ENCODE measurements at regions not wholly inside any gene's neighbourhood (a gene's known extent, or its start where the extent isn't known, plus 50 kb on each side); places are given as distances from the start of the nearest gene placed in this dataset.

DNA sequence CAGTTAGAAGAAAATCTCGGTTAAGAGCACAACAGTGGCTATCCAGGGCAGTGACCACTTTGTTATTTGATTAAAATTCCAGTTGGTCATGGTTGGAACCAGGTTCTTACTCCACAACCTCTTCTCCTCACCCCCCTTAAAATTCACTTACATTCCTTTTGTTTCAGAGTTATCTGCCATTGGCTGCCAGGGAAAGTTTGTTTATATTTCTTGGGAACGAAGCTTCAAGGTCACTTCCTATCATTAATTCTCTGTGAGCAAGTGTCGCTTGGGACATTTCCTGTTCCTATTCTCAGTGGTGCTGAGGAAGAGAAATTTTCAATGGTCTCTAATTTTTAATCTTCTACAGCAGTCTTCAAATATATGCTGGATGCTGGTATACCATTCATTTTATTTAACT lies 121.1 kb upstream of the COL21A1 start:
- no peak for TF ChIP-seq ZNF274 (IDR thresholded peaks at IDR 0.05; ENCODE audit: low read depth, low read length)
- no peak for TF ChIP-seq SUZ12 (IDR thresholded peaks at IDR 0.05; ENCODE audit: extremely low read depth, insufficient read depth, insufficient read length)
- TF ChIP-seq YY1 (IDR thresholded peaks at IDR 0.05; ENCODE audit: insufficient read depth, insufficient read length), result no peak
- no peaks in the 10 kb centered on the region for H3K36me3 ChIP-seq (ENCODE audit: insufficient read depth, insufficient read length, low read length)
- H3K4me3 ChIP-seq (ENCODE audit: insufficient read length, low read depth), result no peak overlapping the region
- H3K9ac ChIP-seq (ENCODE audit: insufficient read length, low read depth), result no peak overlapping the region
- no peak for DNase-seq (ENCODE audit: low read depth, low spot score)
- H3K4me1 ChIP-seq (ENCODE audit: insufficient read depth, insufficient read length), result no peaks in the 10 kb centered on the region
- no peaks in the 10 kb centered on the region for H3K27me3 ChIP-seq (ENCODE audit: insufficient read depth, insufficient read length)
- no peaks in the 10 kb centered on the region for H3K9me3 ChIP-seq (ENCODE audit: insufficient read depth, low read length)

DNA sequence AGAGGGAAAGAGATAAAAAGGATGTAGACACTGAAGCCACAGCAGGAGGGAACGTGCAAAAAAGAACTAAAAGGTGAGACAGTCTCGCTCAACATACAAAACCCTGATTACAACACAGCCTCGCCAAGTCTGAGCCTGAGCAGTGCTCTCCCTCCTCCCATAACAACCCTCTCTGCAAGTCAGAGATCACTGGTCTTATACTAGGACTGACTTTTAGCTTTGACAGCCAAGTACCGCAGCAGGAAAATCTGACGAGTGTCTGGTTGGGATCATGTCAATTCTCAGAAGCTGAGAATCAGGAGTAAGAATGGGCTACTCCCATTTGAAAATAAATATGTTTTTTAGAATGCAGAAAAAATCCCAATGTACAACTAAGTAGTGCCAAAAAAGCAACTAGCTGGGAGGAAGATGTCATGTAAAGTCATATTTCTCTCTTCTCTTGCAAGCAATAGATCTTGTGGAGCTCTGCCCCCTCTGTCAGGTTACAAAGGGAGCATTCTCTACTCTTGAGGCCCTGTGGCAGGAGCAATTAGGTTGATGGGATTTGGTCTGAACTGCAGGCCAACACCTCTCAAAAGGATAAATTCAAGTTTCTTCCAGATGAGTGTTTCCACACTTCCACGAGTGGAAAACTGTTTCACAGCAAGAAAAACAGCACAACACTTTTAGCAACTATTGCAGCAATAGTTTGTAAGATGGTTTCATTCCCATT lies 118.9 kb upstream of the COL21A1 start:
- TF ChIP-seq ZNF274 (IDR thresholded peaks at IDR 0.05; ENCODE audit: low read depth, low read length), result no peak
- no peak for TF ChIP-seq SUZ12 (IDR thresholded peaks at IDR 0.05; ENCODE audit: extremely low read depth, insufficient read depth, insufficient read length)
- no peak for TF ChIP-seq YY1 (IDR thresholded peaks at IDR 0.05; ENCODE audit: insufficient read depth, insufficient read length)
- Histone ChIP-seq H3K36me3 (ENCODE audit: insufficient read depth, insufficient read length, low read length) (no peaks in the 10 kb centered on the region), H3K9me3 (ENCODE audit: insufficient read depth, low read length) (no peaks in the 10 kb centered on the region), H3K4me3 (ENCODE audit: insufficient read length, low read depth) (no peak overlapping the region), H3K27me3 (ENCODE audit: insufficient read depth, insufficient read length) (no peaks in the 10 kb centered on the region), H3K9ac (ENCODE audit: insufficient read length, low read depth) (no peak overlapping the region), H3K4me1 (ENCODE audit: insufficient read depth, insufficient read length) (no peaks in the 10 kb centered on the region)
- no peak for DNase-seq (ENCODE audit: low read depth, low spot score)

DNA sequence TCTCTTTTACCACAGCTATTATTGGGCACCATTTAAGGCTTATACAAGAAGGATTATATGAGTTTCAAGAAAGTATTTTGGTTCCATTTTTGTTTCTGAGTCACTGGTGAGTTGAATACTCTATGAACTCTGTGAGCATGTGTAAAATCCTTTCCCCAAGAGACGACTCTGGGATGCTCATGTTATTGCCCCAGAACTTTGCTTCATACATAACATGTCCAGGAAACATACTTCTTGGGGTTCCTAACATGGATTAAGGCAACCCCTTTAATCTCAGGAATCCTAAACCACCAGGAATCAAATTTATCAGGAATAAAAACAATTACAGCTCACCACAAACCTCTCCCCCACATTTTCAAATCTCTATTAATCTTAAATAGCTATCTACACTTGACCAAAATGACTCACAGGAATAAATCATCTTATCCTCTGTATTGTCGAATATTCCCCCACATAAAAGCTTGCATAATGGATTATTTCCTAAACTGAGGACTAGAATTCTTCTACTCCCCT lies 117.5 kb upstream of the COL21A1 start:
- no peaks in the 10 kb centered on the region for H3K9me3 ChIP-seq (ENCODE audit: insufficient read depth, low read length)
- H3K4me3 ChIP-seq (ENCODE audit: insufficient read length, low read depth), result no peak overlapping the region
- H3K36me3 ChIP-seq (ENCODE audit: insufficient read depth, insufficient read length, low read length), result no peaks in the 10 kb centered on the region
- no peaks in the 10 kb centered on the region for H3K4me1 ChIP-seq (ENCODE audit: insufficient read depth, insufficient read length)
- H3K27me3 ChIP-seq (ENCODE audit: insufficient read depth, insufficient read length), result no peaks in the 10 kb centered on the region
- no peak for DNase-seq (ENCODE audit: low read depth, low spot score)
- no peak overlapping the region for H3K9ac ChIP-seq (ENCODE audit: insufficient read length, low read depth)
- TF ChIP-seq YY1 (IDR thresholded peaks at IDR 0.05; ENCODE audit: insufficient read depth, insufficient read length) (no peak), ZNF274 (IDR thresholded peaks at IDR 0.05; ENCODE audit: low read depth, low read length) (no peak), SUZ12 (IDR thresholded peaks at IDR 0.05; ENCODE audit: extremely low read depth, insufficient read depth, insufficient read length) (no peak)

DNA sequence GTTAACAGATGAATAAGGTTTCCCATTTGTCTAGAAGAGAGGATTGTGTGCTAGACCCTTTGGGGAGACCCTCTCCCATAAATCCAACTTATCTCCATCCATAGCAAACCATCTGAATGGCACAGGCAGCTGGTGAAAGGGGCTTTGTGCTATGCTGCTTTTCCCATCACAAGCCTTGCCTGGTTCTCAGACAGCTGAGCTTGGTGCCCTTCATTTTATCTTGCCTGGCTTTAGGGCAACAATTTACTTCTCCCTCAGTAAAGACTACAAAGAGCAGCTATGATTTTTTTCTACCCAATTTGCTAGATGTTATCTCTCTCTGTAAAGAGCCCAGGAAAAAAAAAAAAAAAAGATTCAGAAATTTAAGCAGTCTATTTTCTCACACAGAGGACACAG lies 117.0 kb upstream of the COL21A1 start:
- TF ChIP-seq ZNF274 (IDR thresholded peaks at IDR 0.05; ENCODE audit: low read depth, low read length) (no peak), YY1 (IDR thresholded peaks at IDR 0.05; ENCODE audit: insufficient read depth, insufficient read length) (no peak), SUZ12 (IDR thresholded peaks at IDR 0.05; ENCODE audit: extremely low read depth, insufficient read depth, insufficient read length) (no peak)
- Histone ChIP-seq H3K4me1 (ENCODE audit: insufficient read depth, insufficient read length) (no peaks in the 10 kb centered on the region), H3K9me3 (ENCODE audit: insufficient read depth, low read length) (no peaks in the 10 kb centered on the region), H3K36me3 (ENCODE audit: insufficient read depth, insufficient read length, low read length) (no peaks in the 10 kb centered on the region), H3K27me3 (ENCODE audit: insufficient read depth, insufficient read length) (no peaks in the 10 kb centered on the region), H3K4me3 (ENCODE audit: insufficient read length, low read depth) (no peak overlapping the region), H3K9ac (ENCODE audit: insufficient read length, low read depth) (no peak overlapping the region)
- no peak for DNase-seq (ENCODE audit: low read depth, low spot score)

DNA sequence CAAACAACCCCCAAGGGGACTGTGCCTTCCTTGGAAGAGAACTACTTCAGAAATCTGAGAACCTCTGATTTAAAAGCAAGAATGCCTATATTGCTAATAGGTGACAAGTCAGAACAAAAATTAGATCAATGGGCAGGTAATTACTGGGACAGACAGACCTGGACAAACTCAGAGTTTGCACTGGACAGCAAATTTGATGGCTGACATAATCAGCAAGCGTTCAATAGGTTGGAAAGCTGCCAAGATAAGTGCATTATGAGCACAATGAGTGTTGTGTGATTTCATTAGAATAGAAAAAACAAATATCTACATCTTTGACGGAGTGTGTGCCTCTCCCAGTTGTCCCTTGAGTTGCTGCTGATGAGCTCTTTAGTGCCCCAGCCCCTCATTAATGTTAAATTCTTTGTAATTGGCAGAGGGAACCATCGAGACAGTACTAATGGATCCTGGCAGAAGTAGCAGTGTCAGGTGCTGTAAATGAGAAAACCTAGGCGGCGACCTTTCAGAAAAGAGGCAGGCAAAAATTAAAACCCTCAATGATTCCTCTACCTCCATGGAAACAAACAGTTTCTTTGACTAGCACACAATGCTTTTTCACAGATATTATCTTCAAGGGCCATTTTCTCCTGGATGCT lies 116.5 kb upstream of the COL21A1 start:
- TF ChIP-seq SUZ12 (IDR thresholded peaks at IDR 0.05; ENCODE audit: extremely low read depth, insufficient read depth, insufficient read length) (no peak), ZNF274 (IDR thresholded peaks at IDR 0.05; ENCODE audit: low read depth, low read length) (no peak), YY1 (IDR thresholded peaks at IDR 0.05; ENCODE audit: insufficient read depth, insufficient read length) (no peak)
- Histone ChIP-seq H3K27me3 (ENCODE audit: insufficient read depth, insufficient read length) (no peaks in the 10 kb centered on the region), H3K36me3 (ENCODE audit: insufficient read depth, insufficient read length, low read length) (no peaks in the 10 kb centered on the region), H3K4me1 (ENCODE audit: insufficient read depth, insufficient read length) (no peaks in the 10 kb centered on the region), H3K9me3 (ENCODE audit: insufficient read depth, low read length) (no peaks in the 10 kb centered on the region), H3K4me3 (ENCODE audit: insufficient read length, low read depth) (no peak overlapping the region), H3K9ac (ENCODE audit: insufficient read length, low read depth) (no peak overlapping the region)
- DNase-seq (ENCODE audit: low read depth, low spot score), result no peak

DNA sequence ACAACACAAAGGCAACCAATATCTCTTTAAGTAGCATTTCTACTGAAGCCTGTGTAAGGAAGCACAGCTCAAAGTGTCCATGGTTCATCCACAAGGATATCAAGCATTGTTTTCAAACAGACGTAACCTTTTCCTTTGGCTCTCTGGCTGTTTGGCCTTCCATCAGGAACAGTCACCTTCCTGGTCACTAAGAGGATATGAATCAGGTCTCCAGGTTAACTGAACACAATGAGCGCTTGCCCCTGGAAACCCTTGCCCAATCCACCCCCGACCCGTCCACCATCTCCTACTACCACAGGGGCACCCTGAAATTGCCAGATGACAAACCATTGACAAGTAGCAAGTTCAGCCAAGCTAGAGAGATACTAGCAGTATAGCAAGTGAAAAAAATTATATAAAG lies 114.4 kb upstream of the COL21A1 start:
- no peak for DNase-seq (ENCODE audit: low read depth, low spot score)
- Histone ChIP-seq H3K9me3 (ENCODE audit: insufficient read depth, low read length) (no peaks in the 10 kb centered on the region), H3K9ac (ENCODE audit: insufficient read length, low read depth) (no peak overlapping the region), H3K27me3 (ENCODE audit: insufficient read depth, insufficient read length) (no peaks in the 10 kb centered on the region), H3K4me3 (ENCODE audit: insufficient read length, low read depth) (no peak overlapping the region), H3K4me1 (ENCODE audit: insufficient read depth, insufficient read length) (no peaks in the 10 kb centered on the region), H3K36me3 (ENCODE audit: insufficient read depth, insufficient read length, low read length) (no peaks in the 10 kb centered on the region)
- no peak for TF ChIP-seq SUZ12 (IDR thresholded peaks at IDR 0.05; ENCODE audit: extremely low read depth, insufficient read depth, insufficient read length)
- TF ChIP-seq ZNF274 (IDR thresholded peaks at IDR 0.05; ENCODE audit: low read depth, low read length), result no peak
- no peak for TF ChIP-seq YY1 (IDR thresholded peaks at IDR 0.05; ENCODE audit: insufficient read depth, insufficient read length)

DNA sequence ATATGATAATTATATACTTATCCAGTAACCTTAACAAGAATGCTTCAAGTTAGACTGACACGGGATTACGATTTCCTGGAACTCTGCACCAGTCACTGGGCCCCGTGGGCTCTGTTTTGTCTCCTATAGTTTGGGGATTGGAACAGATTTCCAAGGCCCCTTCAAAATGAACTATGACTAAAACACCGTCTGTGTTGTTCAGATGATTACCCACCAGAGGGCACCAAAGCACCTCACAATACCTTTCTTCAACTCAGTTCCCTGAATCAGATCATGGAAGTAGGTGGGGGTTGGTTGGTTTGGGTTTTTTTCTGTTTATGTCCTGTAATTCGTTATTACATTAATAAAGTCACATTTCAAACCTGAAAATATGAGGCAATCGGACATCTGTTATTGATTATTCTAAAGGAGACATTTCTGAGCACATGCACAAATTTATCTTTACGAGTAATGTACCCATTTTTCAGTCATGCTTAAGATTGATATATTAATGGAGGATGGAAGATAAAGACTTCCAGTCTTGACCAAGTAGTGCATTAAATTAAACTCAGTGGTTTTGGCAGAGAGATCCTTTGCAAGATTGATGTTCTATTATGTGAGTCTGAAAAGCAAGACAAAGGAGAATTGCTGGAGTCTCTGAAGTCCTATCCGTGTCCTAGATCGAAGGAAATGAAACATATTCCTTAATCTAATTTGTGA lies 112.0 kb upstream of the COL21A1 start:
- no peaks in the 10 kb centered on the region for H3K27me3 ChIP-seq (ENCODE audit: insufficient read depth, insufficient read length)
- H3K4me1 ChIP-seq (ENCODE audit: insufficient read depth, insufficient read length), result no peaks in the 10 kb centered on the region
- H3K36me3 ChIP-seq (ENCODE audit: insufficient read depth, insufficient read length, low read length), result no peaks in the 10 kb centered on the region
- TF ChIP-seq ZNF274 (IDR thresholded peaks at IDR 0.05; ENCODE audit: low read depth, low read length) (no peak), YY1 (IDR thresholded peaks at IDR 0.05; ENCODE audit: insufficient read depth, insufficient read length) (no peak), SUZ12 (IDR thresholded peaks at IDR 0.05; ENCODE audit: extremely low read depth, insufficient read depth, insufficient read length) (no peak)
- no peak overlapping the region for H3K4me3 ChIP-seq (ENCODE audit: insufficient read length, low read depth)
- H3K9ac ChIP-seq (ENCODE audit: insufficient read length, low read depth), result no peak overlapping the region
- H3K9me3 ChIP-seq (ENCODE audit: insufficient read depth, low read length), result no peaks in the 10 kb centered on the region
- peak; percentile 63 for DNase-seq (ENCODE audit: low read depth, low spot score)
